Neural cell (in vitro differentiated cells): ENCODE measurements at regions not wholly inside any gene's neighbourhood (a gene's known extent, or its start where the extent isn't known, plus 50 kb on each side); places are given as distances from the start of the nearest gene placed in this dataset.

ENCODE experiments used
- H2AFZ ChIP-seq: fragments of 200-600, 300-800 bp; sonication (generic), shearing (Covaris generic); 2 replicates; pipeline ENCODE4 v1.6.0; 2014; ENCODE audit warnings: low read depth, mild to moderate bottlenecking, antibody characterized with exemption, low read length, moderate library complexity
- H3F3A ChIP-seq: fragments of 200-600 bp; shearing (Covaris generic); 2 replicates; pipeline ENCODE4 v1.6.1; 2016; ENCODE audit warnings: mild to moderate bottlenecking, moderate library complexity, mixed read lengths, antibody characterized with exemption, low read length; ENCODE audit not compliant: insufficient read depth, poor library complexity, severe bottlenecking
- H3K27ac ChIP-seq: fragments of 200-600, 300-800 bp; sonication (generic), shearing (Covaris generic); 2 replicates; pipeline ENCODE4 v1.5.1; 2014; ENCODE audit warnings: mild to moderate bottlenecking, low read length, moderate library complexity
- H3K27me3 ChIP-seq: fragments of 300-800, 200-600 bp; sonication (generic), shearing (Covaris generic); 2 replicates; pipeline ENCODE4 v1.6.0; 2014; ENCODE audit warnings: mild to moderate bottlenecking, low read depth, low read length, moderate library complexity; ENCODE audit not compliant: insufficient read depth
- H3K36me3 ChIP-seq: fragments of 300-800, 200-600 bp; sonication (generic), shearing (Covaris generic); 2 replicates; pipeline ENCODE4 v1.5.1; 2014; ENCODE audit warnings: mild to moderate bottlenecking, antibody characterized with exemption, low read length, moderate library complexity; ENCODE audit not compliant: insufficient read depth
- H3K4me2 ChIP-seq: fragments of 300-800, 200-600 bp; sonication (generic), shearing (Covaris generic); 2 replicates; pipeline ENCODE4 v1.6.0; 2014; ENCODE audit warnings: mild to moderate bottlenecking, low read length
- H3K4me3 ChIP-seq: fragments of 300-800, 200-600 bp; sonication (generic), shearing (Covaris generic); 2 replicates; pipeline ENCODE4 v1.5.1; 2014; ENCODE audit warnings: mild to moderate bottlenecking, low read length, moderate library complexity
- H3K79me2 ChIP-seq: fragments of 200-600 bp; shearing (Covaris generic); replicated peaks from 2 replicates; pipeline ENCODE4 v1.6.0; 2014; ENCODE audit warnings: mild to moderate bottlenecking, low read length, moderate library complexity; ENCODE audit not compliant: insufficient read depth
- H3K9ac ChIP-seq: fragments of 300-800, 200-600 bp; sonication (generic), shearing (Covaris generic); 2 replicates; pipeline ENCODE4 v1.6.1; 2016; ENCODE audit warnings: mild to moderate bottlenecking, low read length, mixed read lengths
- H3K9me2 ChIP-seq: fragments of 200-600 bp; shearing (Covaris generic); 2 replicates; pipeline ENCODE4 v1.6.1; 2016; ENCODE audit warnings: mild to moderate bottlenecking, low read length, mixed read lengths; ENCODE audit not compliant: insufficient read depth
- H3K9me3 ChIP-seq: fragments of 200-600, 300-800 bp; sonication (generic), shearing (Covaris generic); 2 replicates; pipeline ENCODE4 v1.6.1; 2016; ENCODE audit warnings: mild to moderate bottlenecking, mixed run types, low read length, moderate library complexity, mixed read lengths
- H4K20me1 ChIP-seq: fragments of 200-600 bp; shearing (Covaris generic); 2 replicates; pipeline ENCODE4 v1.6.1; 2016; ENCODE audit warnings: mild to moderate bottlenecking, mixed run types; ENCODE audit not compliant: insufficient read depth
- CTCF ChIP-seq: fragments of 450-650 bp; IDR thresholded peaks from 2 replicates; pipeline ENCODE4 v1.5.1; 2014; ENCODE audit warnings: antibody characterized with exemption, mild to moderate bottlenecking, moderate library complexity; ENCODE audit not compliant: poor library complexity, severe bottlenecking
- EP300 ChIP-seq: fragments of 450-650 bp; conservative IDR thresholded peaks from 2 replicates; pipeline ENCODE4 v1.6.1; 2014; ENCODE audit warnings: antibody characterized with exemption, mild to moderate bottlenecking, moderate library complexity; ENCODE audit not compliant: poor library complexity, severe bottlenecking
- EZH2 ChIP-seq: fragments of 200-600, 300-800 bp; shearing (Covaris generic), sonication (generic); IDR thresholded peaks from 2 replicates; pipeline ENCODE4 v1.6.1; 2014; ENCODE audit warnings: antibody characterized with exemption, low read length, borderline replicate concordance, mild to moderate bottlenecking; ENCODE audit not compliant: insufficient read depth, poor library complexity, severe bottlenecking
- MXI1 ChIP-seq: fragments of 450-650 bp; conservative IDR thresholded peaks from 2 replicates; pipeline ENCODE4 v1.6.1; 2014; ENCODE audit warnings: antibody characterized with exemption, mild to moderate bottlenecking; ENCODE audit not compliant: poor library complexity, severe bottlenecking
- POLR2AphosphoS5 ChIP-seq: IDR thresholded peaks from 2 replicates; pipeline ENCODE4 v1.6.1; 2012
- RAD21 ChIP-seq: fragments of 450-650 bp; conservative IDR thresholded peaks from 2 replicates; pipeline ENCODE4 v1.6.1; 2014; ENCODE audit warnings: antibody characterized with exemption, mild to moderate bottlenecking, moderate library complexity
- SMC3 ChIP-seq: fragments of 450-650 bp; conservative IDR thresholded peaks from 2 replicates; pipeline ENCODE4 v1.6.1; 2014; ENCODE audit warnings: antibody characterized with exemption, mild to moderate bottlenecking, moderate library complexity; ENCODE audit not compliant: poor library complexity
- TAF1 ChIP-seq: IDR thresholded peaks from 2 replicates; pipeline ENCODE4 v1.6.1; 2012; ENCODE audit warnings: low read depth
- TF ChIP-seq, protein P1 (sequence below): IDR thresholded peaks from 2 replicates; pipeline ENCODE4 v1.6.1; 2012; ENCODE audit warnings: borderline replicate concordance

GRCh38 chr18:41820784-41821183 is 134.2 kb upstream of the PIK3C3 start:
- no peak for TF ChIP-seq POLR2AphosphoS5
- no peak for TF ChIP-seq CTCF
- TF ChIP-seq MXI1: no peak
- no peak for TF ChIP-seq TAF1
- TF ChIP-seq EZH2: no peak
- TF ChIP-seq RAD21: no peak
- TF ChIP-seq, protein P1, sequence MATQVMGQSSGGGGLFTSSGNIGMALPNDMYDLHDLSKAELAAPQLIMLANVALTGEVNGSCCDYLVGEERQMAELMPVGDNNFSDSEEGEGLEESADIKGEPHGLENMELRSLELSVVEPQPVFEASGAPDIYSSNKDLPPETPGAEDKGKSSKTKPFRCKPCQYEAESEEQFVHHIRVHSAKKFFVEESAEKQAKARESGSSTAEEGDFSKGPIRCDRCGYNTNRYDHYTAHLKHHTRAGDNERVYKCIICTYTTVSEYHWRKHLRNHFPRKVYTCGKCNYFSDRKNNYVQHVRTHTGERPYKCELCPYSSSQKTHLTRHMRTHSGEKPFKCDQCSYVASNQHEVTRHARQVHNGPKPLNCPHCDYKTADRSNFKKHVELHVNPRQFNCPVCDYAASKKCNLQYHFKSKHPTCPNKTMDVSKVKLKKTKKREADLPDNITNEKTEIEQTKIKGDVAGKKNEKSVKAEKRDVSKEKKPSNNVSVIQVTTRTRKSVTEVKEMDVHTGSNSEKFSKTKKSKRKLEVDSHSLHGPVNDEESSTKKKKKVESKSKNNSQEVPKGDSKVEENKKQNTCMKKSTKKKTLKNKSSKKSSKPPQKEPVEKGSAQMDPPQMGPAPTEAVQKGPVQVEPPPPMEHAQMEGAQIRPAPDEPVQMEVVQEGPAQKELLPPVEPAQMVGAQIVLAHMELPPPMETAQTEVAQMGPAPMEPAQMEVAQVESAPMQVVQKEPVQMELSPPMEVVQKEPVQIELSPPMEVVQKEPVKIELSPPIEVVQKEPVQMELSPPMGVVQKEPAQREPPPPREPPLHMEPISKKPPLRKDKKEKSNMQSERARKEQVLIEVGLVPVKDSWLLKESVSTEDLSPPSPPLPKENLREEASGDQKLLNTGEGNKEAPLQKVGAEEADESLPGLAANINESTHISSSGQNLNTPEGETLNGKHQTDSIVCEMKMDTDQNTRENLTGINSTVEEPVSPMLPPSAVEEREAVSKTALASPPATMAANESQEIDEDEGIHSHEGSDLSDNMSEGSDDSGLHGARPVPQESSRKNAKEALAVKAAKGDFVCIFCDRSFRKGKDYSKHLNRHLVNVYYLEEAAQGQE: no peak
- TF ChIP-seq SMC3: no peak
- TF ChIP-seq EP300: no peak
- Histone ChIP-seq H3K9me3 (no peaks in the 10 kb centered on the region), H3K4me3 (no peak overlapping the region), H3K27ac (no peak overlapping the region), H3K27me3 (no peaks in the 10 kb centered on the region), H3K36me3 (no peaks in the 10 kb centered on the region), H3K9me2 (no peaks in the 10 kb centered on the region), H3F3A (no peaks in the 10 kb centered on the region), H3K4me2 (no peak overlapping the region), H2AFZ (no peak overlapping the region), H4K20me1 (no peaks in the 10 kb centered on the region), H3K79me2 (no peaks in the 10 kb centered on the region), H3K9ac (no peak overlapping the region)

DNA sequence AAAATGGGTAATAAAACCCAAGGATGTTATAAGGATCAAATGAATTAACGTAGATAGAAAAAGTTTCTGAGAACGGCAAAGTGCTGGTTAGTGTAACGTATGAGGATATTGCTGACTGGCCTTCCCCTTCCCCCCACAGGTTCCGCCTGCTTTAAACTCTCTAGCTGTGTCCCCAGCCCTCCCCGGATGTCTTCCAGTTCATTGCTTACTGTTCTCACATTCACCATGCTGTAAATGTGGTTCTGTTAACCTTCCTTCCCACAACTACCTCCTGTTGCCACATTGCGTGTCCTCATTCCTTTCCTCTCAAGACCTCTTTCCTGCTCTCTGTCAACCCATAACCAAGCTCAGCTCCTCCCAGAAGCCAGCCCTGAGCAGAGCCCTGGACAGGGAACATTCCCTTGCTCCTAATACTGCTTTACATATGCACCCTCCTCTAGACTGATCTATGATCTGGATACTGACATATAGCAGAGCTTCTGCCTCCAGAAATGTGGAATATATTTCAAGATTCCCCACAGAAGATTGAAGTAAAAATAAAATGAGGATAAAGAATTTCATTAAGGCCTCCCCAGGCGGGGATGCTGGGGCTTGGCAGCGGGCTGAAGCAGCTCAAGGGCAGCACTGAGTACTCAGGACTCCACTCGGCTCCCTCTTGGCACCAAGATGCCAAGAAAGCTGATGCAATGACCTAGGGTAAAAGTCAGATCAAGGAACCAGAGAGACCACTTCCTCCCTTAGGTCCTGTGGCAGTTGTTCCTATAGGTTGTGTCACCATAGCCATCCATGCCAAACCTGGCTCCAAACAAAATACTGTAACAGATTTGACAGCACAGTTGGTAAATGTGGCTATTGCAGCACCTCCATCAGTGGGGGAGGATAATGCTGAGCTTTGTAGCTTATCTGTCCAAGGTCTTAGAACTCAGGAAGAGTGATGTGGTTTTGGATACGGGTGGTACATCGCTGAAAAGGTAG is 136.4 kb upstream of the PIK3C3 start:
- H3K9me3 ChIP-seq: no peaks in the 10 kb centered on the region
- TF ChIP-seq RAD21: no peak
- TF ChIP-seq, protein P1: no peak
- TF ChIP-seq SMC3: no peak
- no peak for TF ChIP-seq POLR2AphosphoS5
- no peak for TF ChIP-seq TAF1
- no peak for TF ChIP-seq CTCF
- TF ChIP-seq EZH2: no peak
- no peak for TF ChIP-seq EP300
- no peak for TF ChIP-seq MXI1
- H3K27ac ChIP-seq: no peak overlapping the region
- no peaks in the 10 kb centered on the region for H3F3A ChIP-seq
- H3K9me2 ChIP-seq: no peaks in the 10 kb centered on the region
- no peak overlapping the region for H3K4me2 ChIP-seq
- H3K79me2 ChIP-seq: no peaks in the 10 kb centered on the region
- no peaks in the 10 kb centered on the region for H3K27me3 ChIP-seq
- H2AFZ ChIP-seq: no peak overlapping the region
- H3K9ac ChIP-seq: no peak overlapping the region
- no peaks in the 10 kb centered on the region for H3K36me3 ChIP-seq
- H4K20me1 ChIP-seq: no peaks in the 10 kb centered on the region
- no peak overlapping the region for H3K4me3 ChIP-seq
